NCI-H128 (cell line): ENCODE measurements at regions not wholly inside any gene's neighbourhood (a gene's known extent, or its start where the extent isn't known, plus 50 kb on each side); places are given as distances from the start of the nearest gene placed in this dataset.

Experiments
- DNase-seq: peaks from one replicate; lab custom pipeline; 2025; ENCODE audit not compliant: unreplicated experiment; lab: John Stamatoyannopoulos, UW

DNA sequence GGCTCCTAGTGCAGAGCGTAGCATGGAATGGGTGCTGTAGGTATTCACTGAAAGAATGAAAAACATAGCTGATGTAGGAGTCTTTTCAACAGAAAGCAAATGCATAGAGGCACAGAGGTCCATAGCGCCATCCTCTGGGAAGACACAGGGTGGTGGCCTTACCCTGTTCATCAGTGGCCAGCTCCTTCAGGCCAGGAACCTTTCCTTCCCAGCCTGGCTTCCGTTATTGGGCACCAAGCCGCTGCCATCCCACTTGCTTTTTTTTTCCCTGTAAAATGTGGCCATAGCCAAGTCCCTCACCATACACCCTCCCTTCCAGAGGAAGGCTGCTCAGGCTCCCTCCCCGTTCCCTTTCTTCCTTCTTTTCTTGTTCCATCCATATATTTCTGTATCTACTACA, 118.1 kb downstream of the ZNF621 start:
- no peak for DNase-seq

DNA sequence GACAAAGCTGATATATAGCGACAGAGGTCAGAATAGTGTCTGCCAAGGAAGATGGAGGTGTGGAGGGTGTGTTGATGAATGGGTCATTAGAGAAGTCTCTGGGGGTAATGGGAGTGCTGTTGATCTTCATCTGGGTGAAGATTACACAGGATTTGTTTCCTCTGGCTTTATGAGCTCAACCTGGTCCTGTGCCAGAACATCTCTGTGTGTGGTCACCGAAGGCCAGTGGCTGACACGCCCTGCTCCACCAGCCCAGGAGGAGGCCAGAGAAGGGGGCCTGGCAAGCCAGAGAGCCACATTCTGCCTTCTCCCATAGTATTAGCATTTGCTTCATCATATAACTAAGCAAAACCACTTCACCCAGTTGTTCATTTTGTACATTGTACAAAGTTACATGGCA, 121.1 kb downstream of the ZNF621 start:
- DNase-seq = no peak

DNA sequence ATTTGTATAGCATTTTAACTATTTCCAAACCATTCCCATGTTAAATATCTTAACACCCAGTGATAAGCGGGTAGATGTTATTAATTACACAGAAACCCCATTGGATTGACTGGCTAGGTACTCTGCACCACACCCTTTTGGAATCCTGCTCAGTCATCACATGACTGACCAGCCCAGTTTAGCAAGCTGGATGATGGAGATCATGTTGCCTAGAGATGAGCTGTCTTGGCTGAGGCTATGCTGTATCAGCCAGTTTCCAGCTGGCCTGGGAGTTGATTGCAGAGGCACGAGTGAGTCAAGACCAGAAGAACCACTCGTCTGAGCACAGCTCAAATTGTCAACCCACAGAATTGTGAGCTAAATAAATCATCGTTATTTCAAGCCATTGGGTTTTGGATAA, 124.6 kb downstream of the ZNF621 start:
- no peak for DNase-seq

DNA sequence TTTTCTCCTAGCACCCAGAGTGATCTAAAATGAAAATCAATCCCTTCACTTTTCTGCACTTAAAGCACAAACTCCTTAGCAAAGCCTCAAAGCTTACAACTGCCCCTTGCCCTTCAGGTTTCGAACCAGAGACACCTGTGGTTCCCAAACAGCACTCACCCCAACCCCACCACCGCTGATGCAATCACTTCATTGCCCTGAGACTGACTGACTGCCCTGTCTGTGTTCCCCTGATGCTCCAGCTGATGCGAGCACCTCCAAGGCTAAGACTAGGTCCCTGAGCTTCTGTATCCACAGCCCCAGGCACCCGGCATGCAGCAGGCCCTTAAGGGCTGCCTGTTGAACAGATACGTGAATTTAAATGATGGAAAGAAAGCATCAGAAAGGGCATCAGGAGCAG, 127.3 kb downstream of the ZNF621 start:
- DNase-seq = no peak

DNA sequence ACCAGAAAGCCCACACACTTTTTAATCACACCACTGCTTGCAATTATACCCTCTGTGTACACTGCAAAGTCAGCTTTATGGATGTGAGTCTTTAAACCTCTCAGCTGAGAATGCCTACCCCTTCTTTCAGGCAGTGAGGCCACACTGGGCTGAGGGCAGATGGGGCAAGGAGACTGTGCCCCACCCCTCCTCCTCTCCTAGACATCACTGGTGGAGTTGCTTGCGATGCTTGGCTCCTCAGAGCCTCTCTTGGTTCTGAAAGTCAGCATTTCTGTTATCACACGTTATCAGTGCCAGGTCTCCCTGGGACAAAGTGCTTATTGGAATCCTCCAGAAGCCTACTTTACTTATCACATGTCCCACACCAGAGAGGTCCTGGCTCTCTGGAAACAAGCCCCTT, 128.2 kb downstream of the ZNF621 start:
- no peak for DNase-seq

DNA sequence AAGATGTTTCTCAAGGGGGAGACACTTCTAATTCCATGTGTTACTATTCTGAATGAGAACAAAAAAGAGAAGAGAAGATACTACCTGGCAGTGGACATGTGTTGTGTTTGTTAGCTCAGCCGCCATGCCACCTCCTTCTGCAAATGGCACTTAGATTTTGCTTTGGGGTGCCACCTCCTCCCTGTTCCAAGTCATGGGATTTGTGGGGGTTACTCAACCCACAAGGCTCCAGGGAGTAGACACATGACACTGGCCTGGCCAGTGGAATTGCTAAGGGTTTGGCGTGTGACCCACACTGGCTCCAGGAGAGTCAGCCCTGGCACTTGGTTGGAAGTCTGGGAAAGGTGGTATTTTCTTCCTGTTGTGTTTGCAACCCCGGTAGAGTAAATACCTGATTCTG, 129.1 kb downstream of the ZNF621 start:
- DNase-seq = no peak

DNA sequence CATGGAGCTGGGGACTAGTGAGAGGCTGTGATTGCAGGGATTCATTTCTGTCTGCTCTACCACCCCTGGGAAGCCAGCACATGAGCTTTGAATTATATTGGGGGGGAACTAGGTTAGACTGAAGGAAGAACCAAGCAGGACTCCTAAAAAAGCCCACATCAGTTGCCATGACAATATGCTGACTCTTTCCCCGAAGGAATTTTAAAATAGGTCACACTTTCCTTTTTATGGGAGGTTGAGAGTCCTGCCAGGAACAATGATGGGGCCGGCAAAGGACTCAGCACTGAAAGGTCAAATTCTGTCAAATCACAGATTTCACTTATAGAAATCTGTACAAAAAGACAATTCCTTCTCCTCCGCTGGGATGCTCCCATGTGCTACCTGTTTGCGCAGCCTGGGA, 130.8 kb downstream of the ZNF621 start:
- no peak for DNase-seq

DNA sequence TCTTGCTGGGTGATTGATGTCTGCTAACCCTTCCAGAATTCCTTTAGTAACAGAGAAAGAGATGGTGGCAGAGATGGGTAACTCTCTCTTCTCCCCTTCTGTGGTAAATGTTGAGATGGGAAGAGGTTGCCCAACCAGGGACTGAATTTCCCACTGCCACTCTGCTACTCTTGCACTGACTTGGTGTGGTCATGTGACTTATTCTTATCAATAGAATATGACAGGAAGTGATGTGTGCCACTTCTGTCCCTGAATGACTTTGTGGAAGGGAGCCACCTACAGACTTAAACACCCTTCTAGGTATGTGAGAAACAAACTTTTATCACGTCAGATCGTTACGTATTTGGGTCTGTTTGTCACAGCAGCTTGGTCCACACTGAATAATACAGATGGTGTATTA, 132.9 kb downstream of the ZNF621 start:
- no peak for DNase-seq

DNA sequence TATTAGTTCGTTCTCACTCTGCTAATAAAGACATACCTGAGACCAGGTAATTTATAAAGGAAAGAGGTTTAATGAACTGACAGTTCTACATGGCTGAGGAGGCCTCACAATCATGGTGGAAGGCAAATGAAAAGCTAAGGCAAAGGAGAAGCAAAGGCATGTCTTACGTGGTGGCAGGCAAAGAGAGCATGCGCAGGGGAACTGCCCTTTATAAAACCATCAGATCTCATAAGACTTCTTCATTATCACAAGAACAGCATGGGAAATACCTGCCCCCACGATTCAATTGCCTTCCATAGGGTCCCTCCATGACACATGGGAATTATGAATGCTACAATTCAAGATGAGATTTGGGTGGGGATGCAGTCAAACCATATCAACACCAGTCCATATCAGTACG, 133.5 kb downstream of the ZNF621 start:
- no peak for DNase-seq

DNA sequence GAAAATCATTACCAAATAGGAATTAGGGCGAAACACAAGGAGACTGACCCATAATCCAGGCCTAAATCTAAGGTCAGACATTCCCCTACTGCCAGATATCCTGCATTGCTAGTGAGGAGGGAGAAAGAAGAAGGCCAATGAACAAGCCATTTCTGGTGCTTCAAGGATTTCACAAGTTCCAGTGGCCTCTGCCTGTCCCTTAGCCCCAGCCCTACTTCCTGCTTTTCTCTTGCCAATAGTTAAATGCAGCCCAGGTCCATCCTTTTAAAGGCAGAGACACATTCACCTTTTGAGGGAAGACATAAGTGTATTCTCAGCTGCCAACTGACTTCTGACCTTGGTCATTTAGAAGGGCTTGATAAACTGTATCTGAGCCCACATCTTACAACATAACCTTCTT, 135.8 kb downstream of the ZNF621 start:
- no peak for DNase-seq

DNA sequence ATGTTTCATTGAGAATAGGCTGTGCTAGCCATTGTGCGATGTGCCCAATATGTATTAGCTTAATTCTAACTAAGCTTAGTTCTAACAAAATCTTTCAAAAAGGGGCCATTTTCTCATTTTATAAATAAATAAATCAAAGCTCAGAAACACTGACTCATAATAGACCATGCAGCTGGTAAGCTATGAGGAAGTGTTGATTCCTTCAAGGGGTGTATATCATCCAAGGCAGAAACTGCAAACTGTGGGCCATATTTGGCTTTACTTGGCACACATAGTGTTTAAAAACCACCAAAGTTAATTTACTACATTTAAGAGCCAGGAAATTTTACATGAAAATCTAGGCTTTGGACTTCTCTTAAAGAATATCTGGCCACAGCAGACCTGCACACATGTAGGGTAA, 136.5 kb downstream of the ZNF621 start:
- DNase-seq = no peak

DNA sequence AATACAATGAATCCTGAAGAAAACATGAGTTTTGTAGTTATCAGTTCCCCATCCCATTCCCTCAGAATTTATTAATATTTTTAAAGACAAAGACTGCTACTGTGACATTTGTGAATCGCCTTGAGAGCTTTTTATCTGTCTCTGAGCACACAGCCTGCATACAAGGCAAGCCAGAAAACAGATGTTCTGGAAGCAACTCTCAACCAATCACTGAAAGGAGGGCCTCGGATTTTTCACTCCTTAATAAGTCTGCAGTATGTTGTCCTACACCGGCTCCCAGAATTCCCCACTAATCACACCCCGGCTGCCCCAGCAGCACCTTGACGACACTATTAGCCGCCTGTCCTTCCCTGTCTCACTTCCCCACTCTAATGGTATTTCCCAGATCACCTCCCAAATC, 138.5 kb downstream of the ZNF621 start:
- no peak for DNase-seq

DNA sequence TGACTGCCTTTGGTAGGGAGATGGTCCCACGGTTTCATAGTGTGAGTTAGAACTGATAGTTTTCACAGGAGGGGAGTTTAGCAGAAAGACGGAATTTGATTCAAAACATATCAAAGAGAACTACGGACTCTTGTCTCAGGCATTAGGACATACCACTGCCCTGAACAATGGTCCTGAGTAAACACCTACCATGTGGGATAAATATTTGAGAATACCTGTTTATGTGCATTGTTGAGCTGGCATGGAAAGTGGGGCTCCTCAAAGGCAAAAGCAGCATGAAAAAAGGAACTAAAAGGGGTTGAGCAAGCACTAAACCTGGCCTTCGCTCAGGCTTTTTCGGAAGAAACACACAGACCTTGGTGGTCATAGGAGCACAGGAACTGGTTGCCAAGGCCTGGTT, 144.4 kb downstream of the ZNF621 start:
- no peak for DNase-seq

DNA sequence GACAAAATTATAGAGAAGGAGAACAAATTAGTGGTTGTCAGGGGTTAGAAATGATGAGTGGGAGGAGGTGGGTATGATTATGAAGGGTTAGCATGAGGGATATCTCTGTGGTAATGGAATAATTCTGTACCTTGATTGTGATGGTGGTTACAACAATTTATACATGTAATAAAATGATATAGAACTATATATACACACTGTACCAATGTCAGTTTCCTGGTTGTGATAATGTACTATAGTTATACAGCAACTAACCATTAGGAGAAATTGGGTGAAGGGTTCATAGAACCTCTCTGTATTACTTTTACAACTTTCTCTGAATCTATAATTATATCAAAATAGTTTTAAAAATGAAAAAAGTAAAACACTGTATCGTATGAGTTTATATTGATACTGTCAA, 148.1 kb downstream of the ZNF621 start:
- no peak for DNase-seq

DNA sequence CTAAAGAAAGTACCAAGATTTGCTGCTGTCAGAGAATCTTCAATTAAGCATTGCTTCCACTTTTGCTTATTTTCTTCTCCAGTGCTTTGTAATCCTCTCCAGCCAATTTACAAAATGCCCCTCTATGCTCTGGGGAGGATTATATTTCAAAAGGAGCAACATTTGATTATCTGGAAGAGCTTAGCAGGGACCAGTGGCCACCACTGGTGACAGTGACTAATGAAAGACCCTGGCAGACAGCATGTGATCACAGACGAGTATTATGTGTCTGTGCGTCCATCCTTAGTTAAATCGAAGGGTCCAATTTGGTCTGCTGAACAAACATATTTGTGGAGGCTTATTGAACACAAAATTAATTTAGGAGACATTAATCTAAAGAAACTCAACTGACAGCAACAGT, 152.6 kb downstream of the ZNF621 start:
- DNase-seq = no peak

DNA sequence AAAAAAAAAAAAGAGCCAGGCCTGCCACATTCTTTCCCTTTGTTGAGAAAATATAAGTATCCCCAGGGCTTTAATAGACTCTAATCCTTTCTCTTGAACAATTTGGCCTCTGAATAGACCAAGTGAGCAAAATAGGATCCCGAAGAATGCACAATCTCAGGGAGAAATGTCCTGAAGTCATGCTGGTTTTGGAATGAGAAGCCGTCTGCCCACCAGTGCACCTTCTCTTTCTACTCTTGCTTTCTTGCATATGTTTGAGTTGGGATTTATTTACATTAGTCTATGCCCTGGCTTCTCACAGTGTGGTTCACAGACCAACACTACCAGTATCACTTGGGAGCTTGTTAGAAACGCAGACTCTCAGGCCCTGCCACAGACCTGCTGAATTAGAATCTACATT, 153.0 kb downstream of the ZNF621 start:
- no peak for DNase-seq

DNA sequence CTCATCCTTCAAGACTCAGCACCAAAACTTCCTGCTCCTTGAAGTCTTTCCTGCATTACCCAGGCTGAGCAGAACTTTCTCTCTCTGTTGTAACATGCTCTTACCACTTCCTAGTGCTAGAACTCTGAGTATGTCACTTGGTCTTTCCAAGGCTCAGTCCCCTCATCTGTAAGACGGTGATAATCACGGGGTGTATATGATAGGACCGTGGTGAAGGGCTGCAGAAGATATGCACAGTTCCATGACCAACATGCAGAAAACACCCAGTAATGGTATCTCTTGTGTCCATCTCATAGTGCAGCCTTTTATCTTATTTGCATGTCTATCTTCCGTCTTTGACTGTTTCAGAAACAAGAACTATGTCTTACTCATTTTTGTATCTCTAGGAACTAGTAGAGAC, 154.5 kb downstream of the ZNF621 start:
- no peak for DNase-seq

DNA sequence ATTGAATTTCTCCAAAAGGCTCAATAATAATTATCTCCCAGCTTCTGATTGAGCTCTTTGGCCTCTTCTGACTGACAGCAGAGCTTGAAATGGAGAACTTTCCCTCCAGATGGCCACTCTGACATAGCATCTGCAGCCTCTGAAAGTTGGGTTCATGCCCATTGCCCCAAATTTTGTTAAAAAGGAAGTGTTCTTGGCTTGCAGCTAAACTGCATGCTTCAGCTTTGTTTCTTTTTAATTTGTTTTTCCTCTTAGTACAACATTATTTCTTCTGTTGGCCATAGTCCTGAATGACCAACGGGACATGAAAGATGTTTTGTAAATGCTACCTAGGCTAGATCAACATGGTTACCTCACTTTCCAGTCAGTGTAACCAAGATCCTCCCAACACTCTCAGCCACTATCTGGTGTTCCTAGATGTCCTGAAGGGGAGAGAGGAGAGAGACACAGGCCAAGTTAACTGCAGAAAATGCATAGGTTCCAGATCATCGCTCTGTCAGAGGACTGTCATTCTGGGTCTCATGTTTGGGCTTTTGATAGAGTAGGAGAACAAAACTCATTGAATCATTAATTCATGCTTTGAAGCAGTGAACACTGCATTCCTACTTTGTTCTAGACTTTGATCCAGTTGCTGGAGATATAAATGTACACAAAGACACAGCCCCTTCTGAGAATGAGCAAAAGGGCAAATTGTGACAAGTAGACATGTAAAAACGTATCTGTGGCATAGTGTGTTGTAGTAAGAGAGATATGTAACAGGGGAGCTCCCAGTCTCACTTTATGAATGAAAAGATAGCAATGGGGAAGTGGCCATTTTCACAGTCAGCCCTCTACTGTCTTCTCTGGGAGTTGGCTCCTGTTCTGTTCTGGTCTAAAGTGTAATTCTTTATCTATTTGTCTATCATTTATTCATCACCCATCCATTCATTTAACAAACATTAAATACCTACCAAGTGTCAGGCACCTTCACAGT, 156.2 kb downstream of the ZNF621 start:
- DNase-seq = no peak

DNA sequence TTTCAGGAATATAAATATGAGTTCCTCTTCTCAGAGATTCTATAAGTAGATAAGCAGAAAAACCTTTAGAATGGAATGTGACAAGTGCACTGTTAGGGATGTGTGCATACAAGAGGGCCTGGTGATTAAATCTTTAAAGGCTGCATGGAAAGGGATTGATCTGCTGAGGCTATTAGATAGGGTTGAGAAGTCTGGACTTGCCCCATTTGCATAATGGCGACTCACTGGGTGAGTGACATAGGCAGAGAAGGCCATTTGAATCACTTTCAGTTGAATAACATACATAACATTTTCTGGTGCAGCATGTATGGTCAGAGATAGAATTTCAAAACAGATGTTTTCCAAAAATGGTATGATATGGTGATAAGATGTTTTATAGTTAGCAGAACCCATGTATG, 156.9 kb downstream of the ZNF621 start:
- DNase-seq = no peak

DNA sequence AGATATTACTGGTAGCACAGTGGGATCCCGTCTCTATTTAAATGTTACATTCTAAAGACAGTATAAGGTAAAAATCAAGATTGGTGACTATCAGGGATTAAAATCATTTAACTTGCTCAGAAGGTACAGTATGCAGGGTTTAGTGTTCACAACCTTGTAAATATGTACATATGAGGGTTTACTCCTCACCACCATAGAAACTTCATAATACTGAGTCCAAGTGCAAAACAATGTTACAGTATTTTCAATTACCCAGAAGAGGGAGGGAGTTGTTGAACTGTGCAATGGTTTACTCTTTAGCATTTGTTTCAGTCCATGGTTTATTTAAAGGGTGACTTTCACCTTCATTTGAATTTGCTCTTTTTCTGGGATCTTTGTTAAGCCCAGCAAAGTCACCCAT, 165.1 kb downstream of the ZNF621 start:
- DNase-seq = no peak

DNA sequence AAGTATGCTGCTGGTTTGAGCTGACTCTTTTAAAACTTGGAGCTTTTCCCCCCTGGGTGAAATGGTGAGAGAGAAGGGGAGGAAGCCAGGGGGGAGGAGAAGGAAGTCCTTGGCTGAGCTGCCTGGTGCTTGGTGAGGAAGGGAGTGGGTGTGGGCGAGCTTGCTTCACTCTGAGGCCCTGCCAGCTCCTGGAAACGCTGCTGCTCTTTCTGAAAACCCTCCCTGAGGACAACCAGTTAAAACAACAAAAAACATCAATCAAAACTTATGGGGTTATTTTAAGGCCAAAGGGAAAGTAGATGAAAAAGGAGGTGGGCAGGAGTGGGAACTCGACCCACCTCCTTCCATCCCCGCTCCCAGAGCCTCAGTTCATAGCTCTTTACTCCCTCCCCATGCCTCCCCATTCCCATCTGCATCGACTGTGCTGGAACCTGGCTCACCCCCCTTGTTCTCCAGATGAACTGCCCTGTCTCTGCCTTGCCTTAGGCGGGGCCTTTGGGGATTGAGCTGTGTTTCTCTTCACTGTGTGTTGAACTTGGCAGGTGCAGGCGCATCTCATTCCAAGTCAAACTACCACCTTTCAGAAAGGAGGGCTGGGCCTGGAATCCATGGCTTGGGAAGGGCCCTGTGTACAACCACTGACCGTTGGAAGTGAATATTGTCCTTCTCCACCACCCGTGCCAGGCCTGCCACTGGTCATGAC, 166.1 kb downstream of the ZNF621 start:
- DNase-seq = no peak

DNA sequence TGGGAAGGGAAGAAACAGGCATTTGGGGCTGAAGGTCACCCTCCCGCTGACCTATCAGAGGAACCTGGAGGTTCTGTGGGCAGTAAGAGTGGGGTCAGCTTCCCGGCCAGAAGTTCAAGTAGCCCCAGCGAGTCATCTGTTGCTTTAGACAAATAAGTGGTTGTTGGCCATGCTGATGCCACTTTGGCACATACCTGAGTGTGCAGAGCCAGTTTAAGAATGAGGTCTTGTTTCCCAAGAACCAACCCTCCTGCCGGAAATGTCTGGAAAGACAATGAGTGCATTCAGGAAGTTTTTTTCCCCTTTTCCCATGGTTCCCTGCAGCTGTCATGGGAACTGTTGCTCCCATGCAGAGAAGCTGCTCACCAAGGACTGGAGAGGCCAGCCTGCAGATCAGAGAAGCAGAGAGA, 166.7 kb downstream of the ZNF621 start:
- no peak for DNase-seq
